Keratinocyte (primary cell): ENCODE measurements at regions not wholly inside any gene's neighbourhood (a gene's known extent, or its start where the extent isn't known, plus 50 kb on each side); places are given as distances from the start of the nearest gene placed in this dataset.

Experiments
- DNase-seq: peaks from one replicate; pipeline ENCODE4 v3.0.0-alpha.2; 2011; ENCODE audit warnings: low read depth, missing footprints, low spot score
- FAIRE-seq: peaks from 2 replicates; lab custom pipeline; 2011; peaks lifted over from hg19 to GRCh38; lab: Jason Lieb, UNC
- H2AFZ ChIP-seq: 2 replicates; pipeline ENCODE4 v1.6.0; 2012; ENCODE audit warnings: low read length, control low read depth, inconsistent platforms; ENCODE audit not compliant: control insufficient read depth
- H3K27ac ChIP-seq: 2 replicates; pipeline ENCODE4 v1.5.1; 2011; ENCODE audit warnings: low read length; ENCODE audit not compliant: control insufficient read depth, insufficient read depth
- H3K27me3 ChIP-seq: 3 replicates; pipeline ENCODE4 v1.6.0; 2011; ENCODE audit warnings: low read length; ENCODE audit not compliant: control insufficient read depth, insufficient read depth; ENCODE audit errors: extremely low read depth
- H3K36me3 ChIP-seq, 2 experiments: 2 replicates in 1 of 2; 3 replicates in 1 of 2; pipeline ENCODE4 v1.5.1; 2011; ENCODE audit warnings: low read length in 2 of 2, mild to moderate bottlenecking in 1 of 2; ENCODE audit not compliant: control insufficient read depth in 2 of 2, insufficient read depth in 2 of 2; ENCODE audit errors: extremely low read depth in 1 of 2
- H3K4me1 ChIP-seq: 3 replicates; pipeline ENCODE4 v1.5.1; 2011; ENCODE audit warnings: low read length; ENCODE audit not compliant: control insufficient read depth, insufficient read depth; ENCODE audit errors: extremely low read depth
- H3K4me2 ChIP-seq: 3 replicates; pipeline ENCODE4 v1.6.0; 2011; ENCODE audit warnings: low read depth, low read length; ENCODE audit not compliant: control insufficient read depth, insufficient read depth; ENCODE audit errors: extremely low read depth
- H3K4me3 ChIP-seq, 3 experiments: fragments of 200-600 bp in 1 of 3; sonication (generic) in 1 of 3; 2 replicates in 2 of 3; 3 replicates in 1 of 3; pipeline ENCODE4 v1.5.1; 2011 to 2016; ENCODE audit warnings: low read length in 3 of 3, mild to moderate bottlenecking in 3 of 3, control low read depth in 2 of 3, inconsistent platforms in 1 of 3, low read depth in 1 of 3, mixed read lengths in 1 of 3, mixed run types in 1 of 3, moderate library complexity in 1 of 3; ENCODE audit not compliant: control insufficient read depth in 2 of 3, insufficient read depth in 2 of 3; ENCODE audit errors: extremely low read depth in 1 of 3
- H3K79me2 ChIP-seq: 2 replicates; pipeline ENCODE4 v1.6.0; 2012; ENCODE audit warnings: low read length; ENCODE audit not compliant: control insufficient read depth, insufficient read depth
- H3K9ac ChIP-seq: 3 replicates; pipeline ENCODE4 v1.6.0; 2011; ENCODE audit warnings: low read length; ENCODE audit not compliant: control insufficient read depth, insufficient read depth; ENCODE audit errors: extremely low read depth
- H3K9me1 ChIP-seq: 3 replicates; pipeline ENCODE4 v1.6.0; 2011; ENCODE audit warnings: low read length; ENCODE audit not compliant: control insufficient read depth, insufficient read depth; ENCODE audit errors: extremely low read depth
- H3K9me3 ChIP-seq: 2 replicates; pipeline ENCODE4 v1.5.1; 2012; ENCODE audit warnings: low read depth, low read length; ENCODE audit not compliant: control insufficient read depth
- H4K20me1 ChIP-seq: 3 replicates; pipeline ENCODE4 v1.6.0; 2011; ENCODE audit warnings: low read length; ENCODE audit not compliant: control insufficient read depth, insufficient read depth; ENCODE audit errors: extremely low read depth
- CTCF ChIP-seq, 3 experiments: IDR thresholded peaks in 1 of 3; conservative IDR thresholded peaks in 1 of 3; optimal IDR thresholded peaks in 1 of 3; 2 replicates in 2 of 3; 3 replicates in 1 of 3; pipeline versions ENCODE3 to v1.5.1; 2011; ENCODE audit warnings: low read length in 3 of 3, mild to moderate bottlenecking in 3 of 3, moderate library complexity in 2 of 3, control low read depth in 1 of 3, inconsistent platforms in 1 of 3; ENCODE audit not compliant: insufficient read depth in 2 of 3; ENCODE audit errors: extremely low read depth in 1 of 3
- EZH2 ChIP-seq: IDR thresholded peaks from one replicate; pipeline ENCODE4 v1.6.1; 2012; ENCODE audit warnings: inconsistent platforms, mild to moderate bottlenecking, low read length, moderate library complexity
- dilution Hi-C: fragments of 300-500 bp; cut with MboI; formaldehyde crosslinking; loops from one replicate; pipeline ENCODE4 v1.7.0; 2020; ENCODE audit warnings: low sequenced_read_pairs; ENCODE audit not compliant: extremely low pct_ligation_motif_present

DNA sequence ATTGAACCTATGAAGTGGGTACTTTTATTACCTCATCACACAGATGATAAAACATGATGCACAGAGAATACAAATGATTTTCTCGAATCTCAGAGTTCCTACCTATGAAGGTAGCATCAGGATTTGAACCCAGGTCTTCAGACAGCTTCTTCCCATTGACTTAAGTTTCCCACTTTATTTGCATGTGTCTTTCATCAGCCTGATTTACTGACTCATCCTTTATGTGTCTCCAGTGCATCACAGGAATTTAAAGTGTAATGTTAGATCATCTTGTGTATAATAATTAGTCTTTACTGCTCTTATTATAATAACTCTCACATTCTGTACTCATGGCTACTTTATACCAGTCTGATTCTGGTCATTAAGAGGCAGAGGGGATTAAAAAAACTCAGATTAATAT lies 449.4 kb upstream of the SUCLG2 start:
- no peak for FAIRE-seq
- H3K27me3 ChIP-seq, result no peaks in the 10 kb centered on the region
- H3K4me3 ChIP-seq, result no peak overlapping the region
- H3K79me2 ChIP-seq, result no peaks in the 10 kb centered on the region
- no peak overlapping the region for H3K9ac ChIP-seq
- no peak overlapping the region for H3K4me2 ChIP-seq
- no peaks in the 10 kb centered on the region for H3K9me3 ChIP-seq
- TF ChIP-seq CTCF (optimal IDR thresholded peaks at IDR 0.05 in 1 of 3, IDR thresholded peaks at IDR 0.05 in 1 of 3, conservative IDR thresholded peaks at IDR 0.05 in 1 of 3; ENCODE audit: extremely low read depth in 1 of 3, insufficient read depth in 2 of 3, low read length in 3 of 3), result no peak
- TF ChIP-seq EZH2, result no peak
- dilution Hi-C loops, result no loop called here
- no peaks in the 10 kb centered on the region for H3K9me1 ChIP-seq
- H3K27ac ChIP-seq, result no peak overlapping the region
- no peaks in the 10 kb centered on the region for H4K20me1 ChIP-seq
- H3K36me3 ChIP-seq, result no peaks in the 10 kb centered on the region
- DNase-seq, result no peak
- H3K4me1 ChIP-seq, result no peaks in the 10 kb centered on the region
- H2AFZ ChIP-seq, result no peak overlapping the region

- Histone ChIP-seq H3K79me2 (no peaks in the 10 kb centered on the region), H3K9me1 (no peaks in the 10 kb centered on the region), H3K4me1 (no peaks in the 10 kb centered on the region), H2AFZ (no peak overlapping the region), H4K20me1 (no peaks in the 10 kb centered on the region), H3K27me3 (no peaks in the 10 kb centered on the region), H3K9me3 (no peaks in the 10 kb centered on the region), H3K4me3 (no peak overlapping the region), H3K36me3 (no peaks in the 10 kb centered on the region), H3K4me2 (no peak overlapping the region), H3K9ac (no peak overlapping the region), H3K27ac (no peak overlapping the region)
- FAIRE-seq, result no peak
- DNase-seq, result no peak
- dilution Hi-C loops, result no loop called here
- TF ChIP-seq EZH2 (no peak), CTCF (optimal IDR thresholded peaks at IDR 0.05 in 1 of 3, IDR thresholded peaks at IDR 0.05 in 1 of 3, conservative IDR thresholded peaks at IDR 0.05 in 1 of 3; ENCODE audit: extremely low read depth in 1 of 3, insufficient read depth in 2 of 3, low read length in 3 of 3) (no peak)
Observed at GRCh38 chr3:68090571-68090970, 436.2 kb upstream of the SUCLG2 start.
